GM18499 (cell line): ENCODE measurements at regions not wholly inside any gene's neighbourhood (a gene's known extent, or its start where the extent isn't known, plus 50 kb on each side); places are given as distances from the start of the nearest gene placed in this dataset.
"Not testable (repeated sequence)": the region's sequence is repeated elsewhere in the genome, so short reads cannot be mapped to it uniquely, and the experiment has no call there.

ENCODE experiments used
- ATAC-seq: cut with Tn5 transposase; IDR thresholded peaks from one replicate; pipeline ENCODE4 v1.9.1; 2021; ENCODE audit warnings: moderate number of reproducible peaks; ENCODE audit not compliant: insufficient read depth, unreplicated experiment

GRCh38 chr5:103783669-103784068, 221.1 kb upstream of the NUDT12 start:
- ATAC-seq = no peak

GRCh38 chr5:103780794-103781193, 218.2 kb upstream of the NUDT12 start:
- ATAC-seq = no peak

- no peak for ATAC-seq
These were observed 212.1 kb upstream of the NUDT12 start for GRCh38 chr5:103774721-103775120.

- ATAC-seq = no peak
These were observed 209.7 kb upstream of the NUDT12 start for GRCh38 chr5:103772248-103772647.

- ATAC-seq = no peak
These were observed 201.8 kb upstream of the NUDT12 start for GRCh38 chr5:103764403-103764802.

GRCh38 chr5:103758996-103759395, 196.4 kb upstream of the NUDT12 start:
- ATAC-seq = no peak

GRCh38 chr5:103755974-103756373, 193.4 kb upstream of the NUDT12 start:
- no peak for ATAC-seq

GRCh38 chr5:103745353-103746065, 182.9 kb upstream of the NUDT12 start:
- no peak for ATAC-seq

GRCh38 chr5:103744159-103744558, 181.6 kb upstream of the NUDT12 start:
- ATAC-seq = no peak

- no peak for ATAC-seq
These were observed 180.8 kb upstream of the NUDT12 start for GRCh38 chr5:103743421-103743820.

GRCh38 chr5:103741984-103742383, 179.4 kb upstream of the NUDT12 start:
- no peak for ATAC-seq

GRCh38 chr5:103736343-103736742, 173.8 kb upstream of the NUDT12 start:
- not testable (repeated sequence) for ATAC-seq

- ATAC-seq = no peak
These were observed 161.7 kb upstream of the NUDT12 start for GRCh38 chr5:103724271-103724670.

GRCh38 chr5:103721183-103721582, 158.6 kb upstream of the NUDT12 start:
- no peak for ATAC-seq

GRCh38 chr5:103718108-103718507, 155.5 kb upstream of the NUDT12 start:
- no peak for ATAC-seq

- no peak for ATAC-seq
These were observed 146.0 kb upstream of the NUDT12 start for GRCh38 chr5:103708601-103709000.

GRCh38 chr5:103706939-103707682, 144.5 kb upstream of the NUDT12 start:
- ATAC-seq = no peak

- ATAC-seq = no peak
These were observed 141.0 kb upstream of the NUDT12 start for GRCh38 chr5:103703617-103704016.

GRCh38 chr5:103693517-103693916, 130.9 kb upstream of the NUDT12 start:
- ATAC-seq = no peak

- ATAC-seq = no peak
These were observed 128.1 kb upstream of the NUDT12 start for GRCh38 chr5:103690676-103691075.

- no peak for ATAC-seq
These were observed 117.3 kb upstream of the NUDT12 start for GRCh38 chr5:103679873-103680272.

GRCh38 chr5:103676198-103676597, 113.6 kb upstream of the NUDT12 start:
- not testable (repeated sequence) for ATAC-seq
